PFSK-1 (cell line): ENCODE measurements at regions not wholly inside any gene's neighbourhood (a gene's known extent, or its start where the extent isn't known, plus 50 kb on each side); places are given as distances from the start of the nearest gene placed in this dataset.

Experiments
- FOXP2 ChIP-seq: optimal IDR thresholded peaks from 2 replicates; pipeline ENCODE3; 2011; ENCODE audit warnings: borderline replicate concordance, control low read depth, inconsistent platforms; ENCODE audit not compliant: insufficient read depth; ENCODE audit errors: extremely low read length, extremely low read depth
- POLR2AphosphoS5 ChIP-seq: IDR thresholded peaks from 2 replicates; pipeline ENCODE4 v1.6.1; 2012; ENCODE audit warnings: low read depth, mild to moderate bottlenecking, control low read depth, low read length, moderate library complexity
- SIN3A ChIP-seq: IDR thresholded peaks from 2 replicates; pipeline ENCODE4 v1.6.1; 2012; ENCODE audit warnings: mild to moderate bottlenecking, low read length, moderate library complexity, borderline replicate concordance; ENCODE audit not compliant: insufficient read depth
- TAF1 ChIP-seq: IDR thresholded peaks from 2 replicates; pipeline ENCODE4 v1.6.1; 2012; ENCODE audit warnings: low read length, control low read depth, borderline replicate concordance; ENCODE audit not compliant: insufficient read depth
- TF ChIP-seq, protein P1 (sequence below), 2 experiments: IDR thresholded peaks; 2 replicates each; pipeline versions ENCODE4 v1.6.1 to v1.8.0; 2011 to 2012; ENCODE audit warnings: low read depth in 2 of 2, low read length in 2 of 2, control low read depth in 1 of 2, inconsistent platforms in 1 of 2, mild to moderate bottlenecking in 1 of 2, moderate library complexity in 1 of 2; ENCODE audit not compliant: insufficient read depth in 1 of 2

DNA sequence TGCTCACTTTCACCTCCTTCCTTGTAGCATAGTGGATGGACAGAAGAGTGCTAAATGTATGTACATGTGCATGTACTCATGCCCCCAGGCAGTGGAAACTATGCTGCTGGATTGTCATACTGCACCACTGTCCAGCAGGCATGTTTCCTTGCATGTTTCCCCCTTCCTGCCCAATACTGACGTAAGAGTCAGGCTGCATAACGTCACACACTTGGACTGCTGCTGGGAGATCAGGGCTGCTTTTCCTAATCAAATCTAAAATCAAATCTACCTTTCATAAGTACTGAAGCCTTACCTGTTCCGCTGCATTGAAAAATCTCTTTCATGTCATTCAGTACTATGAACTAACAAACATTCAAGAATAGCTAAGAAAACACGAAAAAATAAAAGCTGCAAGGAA is 67.9 kb upstream of the ROBO1 start:
- no peak for TF ChIP-seq TAF1
- TF ChIP-seq SIN3A: no peak
- TF ChIP-seq FOXP2: no peak
- TF ChIP-seq POLR2AphosphoS5: no peak
- TF ChIP-seq, protein P1, sequence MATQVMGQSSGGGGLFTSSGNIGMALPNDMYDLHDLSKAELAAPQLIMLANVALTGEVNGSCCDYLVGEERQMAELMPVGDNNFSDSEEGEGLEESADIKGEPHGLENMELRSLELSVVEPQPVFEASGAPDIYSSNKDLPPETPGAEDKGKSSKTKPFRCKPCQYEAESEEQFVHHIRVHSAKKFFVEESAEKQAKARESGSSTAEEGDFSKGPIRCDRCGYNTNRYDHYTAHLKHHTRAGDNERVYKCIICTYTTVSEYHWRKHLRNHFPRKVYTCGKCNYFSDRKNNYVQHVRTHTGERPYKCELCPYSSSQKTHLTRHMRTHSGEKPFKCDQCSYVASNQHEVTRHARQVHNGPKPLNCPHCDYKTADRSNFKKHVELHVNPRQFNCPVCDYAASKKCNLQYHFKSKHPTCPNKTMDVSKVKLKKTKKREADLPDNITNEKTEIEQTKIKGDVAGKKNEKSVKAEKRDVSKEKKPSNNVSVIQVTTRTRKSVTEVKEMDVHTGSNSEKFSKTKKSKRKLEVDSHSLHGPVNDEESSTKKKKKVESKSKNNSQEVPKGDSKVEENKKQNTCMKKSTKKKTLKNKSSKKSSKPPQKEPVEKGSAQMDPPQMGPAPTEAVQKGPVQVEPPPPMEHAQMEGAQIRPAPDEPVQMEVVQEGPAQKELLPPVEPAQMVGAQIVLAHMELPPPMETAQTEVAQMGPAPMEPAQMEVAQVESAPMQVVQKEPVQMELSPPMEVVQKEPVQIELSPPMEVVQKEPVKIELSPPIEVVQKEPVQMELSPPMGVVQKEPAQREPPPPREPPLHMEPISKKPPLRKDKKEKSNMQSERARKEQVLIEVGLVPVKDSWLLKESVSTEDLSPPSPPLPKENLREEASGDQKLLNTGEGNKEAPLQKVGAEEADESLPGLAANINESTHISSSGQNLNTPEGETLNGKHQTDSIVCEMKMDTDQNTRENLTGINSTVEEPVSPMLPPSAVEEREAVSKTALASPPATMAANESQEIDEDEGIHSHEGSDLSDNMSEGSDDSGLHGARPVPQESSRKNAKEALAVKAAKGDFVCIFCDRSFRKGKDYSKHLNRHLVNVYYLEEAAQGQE (IDR thresholded peaks at IDR 0.05; ENCODE audit: insufficient read depth in 1 of 2, low read depth in 2 of 2, low read length in 2 of 2): no peak

DNA sequence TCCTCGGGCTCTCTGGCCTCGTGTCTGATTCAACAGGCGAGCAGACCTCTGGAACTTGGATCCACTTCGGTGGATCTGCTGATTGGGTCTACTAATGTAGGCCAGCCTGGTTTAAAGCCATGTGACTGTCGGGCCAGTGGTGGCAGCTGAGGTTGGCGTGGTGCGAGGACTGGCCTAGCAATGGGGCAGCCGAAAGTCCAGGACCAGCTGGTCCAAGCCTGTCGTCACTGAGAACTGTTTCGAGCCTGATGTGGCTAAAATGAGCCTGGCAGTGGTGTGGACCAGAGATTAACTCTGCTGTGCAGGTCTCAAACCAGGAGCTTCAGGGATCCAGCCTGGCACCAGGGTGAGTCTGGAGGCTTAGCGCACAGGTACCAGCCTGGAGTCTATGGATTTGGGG is 56.4 kb upstream of the ROBO1 start:
- TF ChIP-seq SIN3A: no peak
- TF ChIP-seq FOXP2: no peak

DNA sequence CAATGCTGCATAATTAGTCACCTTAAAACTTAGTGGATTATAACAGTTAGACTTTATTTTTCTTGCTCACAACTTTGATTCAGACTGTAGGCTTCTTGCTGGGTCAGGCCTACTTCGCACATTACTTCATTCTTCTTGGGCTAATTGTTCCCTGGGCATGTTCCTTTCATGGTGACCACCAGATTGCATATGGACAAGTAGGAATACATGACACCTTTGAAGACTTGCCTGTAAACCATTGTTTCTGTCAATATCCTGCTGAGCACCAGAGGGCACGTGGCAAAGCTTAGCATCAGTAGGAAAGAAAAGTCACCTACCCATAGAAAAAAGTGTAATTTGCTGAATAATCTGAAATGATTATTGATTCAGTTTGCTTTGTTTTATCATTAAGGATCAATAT is 54.3 kb upstream of the ROBO1 start:
- TF ChIP-seq TAF1: no peak
- no peak for TF ChIP-seq FOXP2
- TF ChIP-seq, protein P1 (IDR thresholded peaks at IDR 0.05; ENCODE audit: insufficient read depth in 1 of 2, low read depth in 2 of 2, low read length in 2 of 2): no peak
- TF ChIP-seq SIN3A: no peak
- TF ChIP-seq POLR2AphosphoS5: no peak

DNA sequence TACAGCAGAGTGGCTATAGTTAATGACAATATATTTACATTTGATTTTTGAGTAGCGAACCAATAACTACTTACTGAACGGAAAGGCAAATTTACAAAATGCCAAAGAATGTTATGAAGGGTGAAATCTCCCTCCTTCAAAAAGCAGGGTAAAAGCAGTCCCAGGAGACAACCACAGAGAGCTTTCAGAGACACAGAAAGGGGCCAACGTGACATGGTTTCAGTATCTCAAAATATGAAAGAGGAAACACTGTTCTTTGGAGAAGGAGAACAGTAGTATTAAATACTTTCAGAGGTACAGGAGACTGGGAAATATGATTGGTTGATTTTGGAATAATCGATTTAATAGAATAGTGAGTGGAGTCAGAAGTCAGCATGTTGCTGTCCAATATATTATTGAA is 52.3 kb upstream of the ROBO1 start:
- no peak for TF ChIP-seq SIN3A
- TF ChIP-seq POLR2AphosphoS5: no peak
- no peak for TF ChIP-seq FOXP2
- TF ChIP-seq, protein P1 (IDR thresholded peaks at IDR 0.05; ENCODE audit: insufficient read depth in 1 of 2, low read depth in 2 of 2, low read length in 2 of 2): no peak
- TF ChIP-seq TAF1: no peak

DNA sequence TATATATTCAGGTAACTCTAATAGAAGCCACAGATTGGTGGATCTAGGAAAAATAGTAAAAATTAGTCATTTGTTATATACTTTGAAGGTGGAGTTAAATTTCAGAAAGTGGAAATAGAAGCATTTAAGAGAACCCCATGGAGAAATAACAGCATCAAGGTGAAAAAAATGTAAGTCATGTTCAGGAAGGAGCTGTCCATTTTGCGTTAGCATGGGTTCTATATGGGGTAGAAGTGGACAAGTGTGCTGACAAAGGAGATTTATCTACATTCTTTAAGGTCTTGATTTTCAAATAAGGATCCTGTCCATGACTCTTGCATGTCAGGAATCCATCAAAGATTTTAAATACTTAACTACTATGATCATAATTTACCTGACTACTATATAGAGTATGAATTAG is 50.2 kb upstream of the ROBO1 start:
- TF ChIP-seq SIN3A (no peak), POLR2AphosphoS5 (no peak), TAF1 (no peak), FOXP2 (no peak)
- TF ChIP-seq, protein P1 (IDR thresholded peaks at IDR 0.05; ENCODE audit: insufficient read depth in 1 of 2, low read depth in 2 of 2, low read length in 2 of 2): no peak
